GM18505 (cell line): ENCODE measurements at regions not wholly inside any gene's neighbourhood (a gene's known extent, or its start where the extent isn't known, plus 50 kb on each side); places are given as distances from the start of the nearest gene placed in this dataset.

ENCODE experiments used
- ATAC-seq: cut with Tn5 transposase; IDR thresholded peaks from one replicate; pipeline ENCODE4 v1.9.1; 2021; ENCODE audit not compliant: unreplicated experiment
- POLR2A ChIP-seq: IDR thresholded peaks from 4 replicates; pipeline ENCODE4 v1.6.1; 2011; ENCODE audit warnings: borderline replicate concordance; ENCODE audit not compliant: insufficient read depth, insufficient read length; ENCODE audit errors: extremely low read depth

- no peak for ATAC-seq
Observed at GRCh38 chr6:88492824-88493223, 326.7 kb upstream of the CNR1 start.

GRCh38 chr6:88492241-88492640 is 326.1 kb upstream of the CNR1 start:
- ATAC-seq = no peak
- TF ChIP-seq POLR2A = no peak

More at GRCh38 chr6:88492824-88493223, 326.7 kb upstream of the CNR1 start:
- TF ChIP-seq POLR2A = no peak

GRCh38 chr6:88491266-88491880 is 325.2 kb upstream of the CNR1 start:
- TF ChIP-seq POLR2A = no peak
- no peak for ATAC-seq

GRCh38 chr6:88490908-88491264 is 324.7 kb upstream of the CNR1 start:
- no peak for TF ChIP-seq POLR2A
- ATAC-seq = no peak

GRCh38 chr6:88490195-88490907 is 324.2 kb upstream of the CNR1 start:
- no peak for ATAC-seq
- TF ChIP-seq POLR2A = no peak

- no peak for TF ChIP-seq POLR2A
- no peak for ATAC-seq
Observed at GRCh38 chr6:88483424-88483823, 317.3 kb upstream of the CNR1 start.

GRCh38 chr6:88482465-88482864 is 316.3 kb upstream of the CNR1 start:
- no peak for TF ChIP-seq POLR2A
- ATAC-seq = no peak

GRCh38 chr6:88481519-88481918 is 315.4 kb upstream of the CNR1 start:
- ATAC-seq = no peak
- TF ChIP-seq POLR2A = no peak

- no peak for TF ChIP-seq POLR2A
- ATAC-seq = no peak
Observed at GRCh38 chr6:88480816-88481215, 314.7 kb upstream of the CNR1 start.

GRCh38 chr6:88477413-88477812 is 311.3 kb upstream of the CNR1 start:
- ATAC-seq = no peak
- TF ChIP-seq POLR2A = no peak

GRCh38 chr6:88476388-88476787 is 310.2 kb upstream of the CNR1 start:
- ATAC-seq = no peak
- TF ChIP-seq POLR2A = no peak

- ATAC-seq = no peak
- no peak for TF ChIP-seq POLR2A
Observed at GRCh38 chr6:88474720-88475119, 308.6 kb upstream of the CNR1 start.

- no peak for ATAC-seq
- no peak for TF ChIP-seq POLR2A
Observed at GRCh38 chr6:88473589-88473988, 307.4 kb upstream of the CNR1 start.

- no peak for ATAC-seq
- no peak for TF ChIP-seq POLR2A
Observed at GRCh38 chr6:88472851-88473525, 306.8 kb upstream of the CNR1 start.
